ENCODE measurements at regions not wholly inside any gene's neighbourhood (a gene's known extent, or its start where the extent isn't known, plus 50 kb on each side); places are given as distances from the start of the nearest gene placed in this dataset.
A peak's percentile ranks its signal among the peaks of the same experiment; 100 is the strongest.

GRCh38 chr7:22591271-22591670 is 91.3 kb upstream of the STEAP1B start:
- FAIRE-seq (no peak), DNase-seq (ENCODE audit: insufficient read length, low spot score) (no peak)

- DNase-seq (ENCODE audit: insufficient read length, low spot score) (no peak), FAIRE-seq (no peak)
Observed at GRCh38 chr7:22589641-22590201, 89.7 kb upstream of the STEAP1B start.

GRCh38 chr7:22588351-22588750 is 88.4 kb upstream of the STEAP1B start:
- FAIRE-seq = no peak

GRCh38 chr7:22587322-22587721 is 87.3 kb upstream of the STEAP1B start:
- DNase-seq (ENCODE audit: insufficient read length, low spot score) (no peak), FAIRE-seq (no peak)

More at GRCh38 chr7:22588351-22588750, 88.4 kb upstream of the STEAP1B start:
- no peak for DNase-seq (ENCODE audit: insufficient read length, low spot score)

DNA sequence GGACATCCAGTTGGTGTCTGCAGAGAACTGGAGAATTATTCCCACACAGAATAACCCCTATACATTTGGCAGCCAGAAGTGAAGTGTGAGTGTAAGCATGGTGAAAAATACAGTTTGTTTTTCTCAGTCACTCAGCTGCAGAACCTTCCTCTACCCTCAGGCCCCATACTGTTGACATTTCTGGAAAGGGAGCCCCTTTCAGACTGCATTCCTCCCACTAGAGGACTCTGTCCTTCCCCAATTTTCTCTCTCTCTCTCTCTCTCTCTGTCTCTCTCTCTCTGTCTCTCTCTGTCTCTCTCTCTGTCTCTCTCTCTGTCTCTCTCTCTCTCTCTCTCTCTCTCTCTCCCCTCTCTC is 86.8 kb upstream of the STEAP1B start:
- no peak for DNase-seq (ENCODE audit: insufficient read length, low spot score)
- no peak for FAIRE-seq

GRCh38 chr7:22586101-22586785 is 86.3 kb upstream of the STEAP1B start:
- DNase-seq (ENCODE audit: insufficient read length, low spot score) (no peak), FAIRE-seq (no peak)

DNA sequence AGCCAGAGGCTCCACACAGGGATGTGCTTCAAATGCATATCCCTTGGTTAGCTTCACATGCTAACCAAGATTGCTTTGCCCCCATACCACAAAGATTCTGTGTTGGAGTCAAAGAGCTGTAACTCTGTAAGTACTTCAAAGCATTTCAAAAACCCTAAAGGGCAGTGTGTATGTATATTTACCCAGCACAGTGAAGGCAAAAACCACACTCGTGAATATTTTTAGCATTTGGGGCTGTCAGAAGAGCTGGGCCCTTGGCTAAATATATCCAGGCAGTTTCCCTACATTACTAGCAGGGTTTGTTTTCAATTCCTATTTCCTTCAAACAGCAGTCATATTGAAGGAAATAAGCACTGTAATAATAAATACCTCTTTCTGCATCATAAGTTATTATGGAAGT is 84.2 kb upstream of the STEAP1B start:
- peak; percentile 57 for FAIRE-seq
- DNase-seq (ENCODE audit: insufficient read length, low spot score) = no peak

DNA sequence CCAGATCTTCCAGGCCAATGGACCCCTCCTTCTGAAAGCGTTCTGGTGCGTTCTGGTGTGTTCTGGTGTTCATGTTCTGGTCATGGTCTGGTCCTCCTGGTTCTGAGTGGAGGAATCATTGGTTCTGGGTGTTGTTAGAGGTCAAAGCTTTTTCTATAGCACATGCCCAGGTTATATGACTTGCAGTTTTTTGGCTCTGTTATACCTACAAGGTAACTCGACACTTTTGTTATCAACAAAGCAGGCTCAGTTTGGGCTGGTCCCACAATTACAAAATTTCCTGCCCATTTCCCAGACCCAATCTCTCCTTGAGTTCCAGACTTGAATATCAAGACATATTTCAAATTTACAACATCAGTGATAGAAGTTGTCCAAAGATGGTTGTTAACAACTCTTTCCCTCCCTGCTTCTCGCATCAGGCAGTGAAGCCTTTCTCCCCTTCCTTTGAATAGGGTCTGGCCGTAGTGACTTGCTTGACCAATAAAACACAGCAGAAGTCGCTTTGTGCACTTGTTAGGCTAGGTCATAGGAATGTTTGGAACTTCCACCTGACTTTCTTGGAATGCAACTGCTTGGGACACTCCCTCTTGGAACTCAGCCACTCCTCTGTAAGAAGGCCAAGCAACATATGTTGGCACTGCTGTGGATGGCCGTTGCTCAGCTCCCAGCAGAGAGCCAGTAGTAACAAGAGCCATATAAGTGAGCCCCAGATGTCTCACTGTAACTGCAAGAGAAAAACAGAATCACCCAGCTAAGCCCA is 83.1 kb upstream of the STEAP1B start:
- FAIRE-seq (no peak), DNase-seq (ENCODE audit: insufficient read length, low spot score) (no peak)

- no peak for FAIRE-seq
- DNase-seq (ENCODE audit: insufficient read length, low spot score) = no peak
Observed at GRCh38 chr7:22581099-22581498, 81.1 kb upstream of the STEAP1B start.

- DNase-seq (ENCODE audit: insufficient read length, low spot score) (no peak), FAIRE-seq (no peak)
Observed at GRCh38 chr7:22579961-22580360, 80.0 kb upstream of the STEAP1B start.

DNA sequence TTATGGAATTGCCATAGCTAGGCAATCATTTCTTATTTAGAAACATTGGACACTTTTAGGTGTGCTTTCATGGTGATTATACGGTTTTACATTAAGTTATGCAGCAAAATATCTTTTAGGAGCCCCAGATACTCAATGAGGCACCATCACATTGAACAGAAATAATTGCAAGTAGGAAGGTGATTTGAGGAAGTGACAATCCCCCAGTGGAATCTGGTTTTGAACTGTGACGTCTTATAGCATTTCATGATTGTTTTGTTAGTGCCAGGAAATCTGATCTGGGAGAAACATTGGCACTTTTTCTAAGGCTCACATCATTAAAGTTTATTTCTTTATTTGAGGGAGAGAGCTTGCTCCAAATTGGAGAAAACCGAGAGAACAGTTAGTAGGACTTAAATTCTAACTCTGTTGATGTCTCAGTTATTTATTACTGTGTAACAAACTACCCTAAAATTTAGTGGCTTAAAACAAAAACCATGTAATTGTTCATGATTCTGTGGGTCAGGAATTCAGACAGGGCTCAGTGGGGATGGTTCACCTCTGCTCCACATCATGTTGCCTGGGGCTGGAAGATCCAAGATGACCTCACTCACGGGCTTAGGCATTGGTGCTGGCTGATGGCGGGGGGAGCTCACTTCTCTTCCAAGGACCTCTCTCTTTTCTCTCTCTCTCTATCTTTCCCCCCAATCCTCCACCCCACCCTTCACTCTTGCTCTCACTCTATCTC is 78.2 kb upstream of the STEAP1B start:
- FAIRE-seq (no peak), DNase-seq (ENCODE audit: insufficient read length, low spot score) (no peak)

GRCh38 chr7:22577470-22578001 is 77.5 kb upstream of the STEAP1B start:
- DNase-seq (ENCODE audit: insufficient read length, low spot score) (no peak), FAIRE-seq (no peak)

- DNase-seq (ENCODE audit: insufficient read length, low spot score) (no peak), FAIRE-seq (no peak)
Observed at GRCh38 chr7:22576612-22577469, 76.9 kb upstream of the STEAP1B start.

DNA sequence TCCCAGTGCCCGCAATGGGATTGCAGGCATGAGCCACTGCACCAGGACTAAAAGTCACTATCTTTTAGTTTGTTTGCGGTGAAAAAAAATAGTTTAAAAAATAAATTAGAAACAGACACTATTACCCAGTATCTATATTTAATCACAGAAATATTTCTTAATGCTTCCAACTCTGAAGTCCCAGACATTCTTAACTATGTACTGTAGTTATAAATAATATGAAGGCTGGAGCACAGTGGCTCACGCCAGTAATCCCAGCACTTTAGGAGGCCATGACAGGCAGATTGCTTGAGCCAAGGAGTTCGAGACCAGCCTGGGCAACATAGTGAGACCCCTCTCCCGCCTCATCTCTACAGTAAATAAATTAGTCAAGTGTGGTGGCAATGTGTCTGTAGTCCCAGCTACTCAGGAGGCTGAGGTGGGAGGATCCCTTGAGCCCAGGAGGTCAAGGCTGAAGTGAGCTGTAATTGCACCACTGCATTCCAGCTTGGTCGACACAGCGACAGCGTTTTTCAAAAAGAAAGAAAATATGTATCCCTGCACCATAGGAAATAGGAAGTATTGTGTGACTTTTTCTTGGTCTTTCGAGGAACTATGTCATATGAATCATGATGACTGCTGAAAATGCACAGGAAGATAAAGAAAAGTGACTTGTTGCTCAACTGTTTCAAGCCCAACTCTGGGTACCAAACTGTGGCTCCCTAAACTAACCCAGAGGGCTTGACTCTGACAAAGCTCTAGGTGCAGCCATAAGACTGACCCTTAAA is 74.9 kb upstream of the STEAP1B start:
- DNase-seq (ENCODE audit: insufficient read length, low spot score) (no peak), FAIRE-seq (no peak)

DNA sequence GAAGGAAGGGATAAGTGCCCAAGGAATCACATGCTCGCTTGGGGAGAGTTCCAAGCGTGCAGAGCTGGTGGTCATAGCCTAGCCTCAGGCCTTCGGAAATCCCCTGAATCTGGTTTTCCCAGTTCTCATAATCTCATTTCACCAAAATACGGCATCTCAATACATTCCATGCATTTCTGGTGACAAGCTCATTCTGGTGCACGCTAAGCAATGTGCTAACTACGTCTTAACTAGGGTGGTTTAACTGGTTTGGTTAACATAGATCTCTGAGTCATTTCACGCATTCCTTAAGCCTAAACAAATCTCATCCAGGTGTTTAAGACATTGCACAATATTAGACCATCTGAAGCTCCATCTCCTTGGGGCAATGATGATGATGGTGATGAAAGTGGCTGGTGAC is 72.9 kb upstream of the STEAP1B start:
- no peak for FAIRE-seq
- DNase-seq (ENCODE audit: insufficient read length, low spot score) = no peak

GRCh38 chr7:22572292-22572691 is 72.3 kb upstream of the STEAP1B start:
- FAIRE-seq (no peak), DNase-seq (ENCODE audit: insufficient read length, low spot score) (no peak)

DNA sequence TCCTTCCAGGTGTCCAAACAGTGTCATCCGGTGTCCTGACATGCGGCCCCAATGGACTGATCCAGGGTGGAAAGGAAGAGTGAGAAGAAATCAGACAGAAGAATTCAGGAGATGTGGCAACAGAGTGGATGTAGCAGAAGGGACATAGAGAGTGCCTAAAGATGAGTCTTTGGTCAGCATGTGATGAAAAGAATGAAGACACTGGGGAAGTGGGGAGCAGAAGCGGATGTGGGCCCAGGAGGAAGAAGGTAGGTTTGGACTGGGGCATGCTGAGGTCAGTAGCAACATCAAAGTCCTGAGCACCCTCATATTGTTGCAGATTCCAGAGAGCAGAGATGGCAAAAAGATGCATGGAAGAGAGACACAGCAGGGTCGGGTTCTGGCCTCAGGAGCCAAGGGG is 71.8 kb upstream of the STEAP1B start:
- FAIRE-seq = no peak
- no peak for DNase-seq (ENCODE audit: insufficient read length, low spot score)

DNA sequence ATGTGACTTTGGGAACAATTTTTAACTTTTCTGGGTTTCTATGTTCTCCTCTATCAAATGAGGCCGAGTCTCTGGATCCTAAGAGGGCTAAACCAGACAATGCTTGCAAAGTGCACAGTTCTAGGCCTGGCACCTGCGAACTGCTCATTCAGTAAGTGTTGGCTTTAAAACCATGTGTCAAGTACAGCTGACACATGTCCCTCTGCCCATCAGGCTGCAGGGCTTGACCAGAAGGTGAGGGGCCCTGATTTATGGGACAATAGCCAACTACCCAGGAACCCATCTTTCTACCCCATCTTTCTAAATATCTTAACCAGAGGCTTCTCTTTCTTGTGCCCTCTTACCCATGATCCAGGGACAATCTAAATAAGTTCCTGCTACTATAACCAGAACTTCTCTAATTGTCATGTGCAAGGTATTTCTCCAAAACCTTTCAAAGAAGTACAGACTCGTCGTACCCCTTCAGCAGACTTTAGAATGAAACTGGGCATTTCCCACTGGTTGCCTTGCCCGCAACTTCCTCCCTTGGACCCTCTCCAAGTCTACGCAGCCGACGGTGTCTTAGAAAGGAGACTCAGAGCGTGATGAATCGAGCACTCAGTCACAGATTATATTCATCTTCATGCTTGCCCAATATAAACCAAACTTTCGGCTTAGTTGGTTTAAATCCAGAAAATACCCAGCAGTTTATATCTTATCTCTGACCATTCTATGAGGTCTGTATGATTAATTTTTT is 69.8 kb upstream of the STEAP1B start:
- no peak for DNase-seq (ENCODE audit: insufficient read length, low spot score)
- no peak for FAIRE-seq

DNA sequence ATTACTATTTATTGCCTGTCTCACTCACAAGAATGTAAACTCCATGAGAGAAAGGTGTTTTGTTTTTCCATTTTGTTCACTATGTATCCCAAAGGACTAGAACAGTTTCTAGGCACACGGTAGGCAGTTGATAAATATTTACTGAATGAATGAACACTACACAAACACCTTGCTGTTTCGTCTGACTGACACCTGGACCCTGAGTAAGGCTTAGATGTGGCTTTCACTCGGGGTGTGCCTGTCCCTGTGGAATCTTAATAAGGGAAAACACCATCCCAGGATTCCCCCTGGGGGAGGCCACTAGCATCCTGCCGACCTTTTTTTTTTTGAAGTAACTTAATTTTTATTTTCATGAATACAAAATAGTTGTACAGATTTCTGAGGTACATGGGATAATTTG is 66.6 kb upstream of the STEAP1B start:
- no peak for FAIRE-seq
- DNase-seq (ENCODE audit: insufficient read length, low spot score) = no peak

All from GM19239 (cell line).